Parathyroid adenoma (tissue), 2 donors: ENCODE measurements at regions not wholly inside any gene's neighbourhood (a gene's known extent, or its start where the extent isn't known, plus 50 kb on each side); places are given as distances from the start of the nearest gene placed in this dataset.

Source experiments
- H2AFZ ChIP-seq: fragments of 300-600 bp; sonication (generic); one replicate; pipeline ENCODE4 v1.7.0; 2017; ENCODE audit warnings: antibody characterized with exemption, mild to moderate bottlenecking
- H3K27ac ChIP-seq: fragments of 300-600 bp; sonication (generic); one replicate; pipeline ENCODE4 v1.7.0; 2017
- H3K27me3 ChIP-seq: fragments of 300-600 bp; sonication (generic); one replicate; pipeline ENCODE4 v1.7.0; 2017; ENCODE audit warnings: low read length; ENCODE audit not compliant: control insufficient read depth, insufficient read depth
- H3K36me3 ChIP-seq: fragments of 300-600 bp; sonication (generic); one replicate; pipeline ENCODE4 v1.7.0; 2017; ENCODE audit warnings: low read length; ENCODE audit not compliant: control insufficient read depth, insufficient read depth
- H3K4me1 ChIP-seq: fragments of 300-600 bp; sonication (generic); one replicate; pipeline ENCODE4 v1.7.0; 2017; ENCODE audit warnings: control low read depth
- H3K4me2 ChIP-seq: fragments of 300-600 bp; sonication (generic); one replicate; pipeline ENCODE4 v1.7.0; 2017; ENCODE audit warnings: low read length
- H3K4me3 ChIP-seq: fragments of 300-600 bp; sonication (generic); one replicate; pipeline ENCODE4 v1.7.0; 2017; ENCODE audit warnings: low read depth, low read length
- H3K79me2 ChIP-seq: fragments of 300-600 bp; sonication (generic); one replicate; pipeline ENCODE4 v1.7.0; 2017; ENCODE audit warnings: control low read depth
- H3K9ac ChIP-seq: fragments of 300-600 bp; sonication (generic); one replicate; pipeline ENCODE4 v1.7.0; 2017; ENCODE audit warnings: mild to moderate bottlenecking
- H3K9me3 ChIP-seq: fragments of 300-600 bp; sonication (generic); one replicate; pipeline ENCODE4 v1.7.0; 2017; ENCODE audit warnings: low read length; ENCODE audit not compliant: control insufficient read depth
- TF ChIP-seq, protein P1 (sequence below): fragments of 300-600 bp; sonication (generic); IDR thresholded peaks from one replicate; pipeline ENCODE4 v1.7.0; 2017; ENCODE audit warnings: antibody characterized with exemption, mild to moderate bottlenecking
- donor health status: primary hyperparathyroidism.

DNA sequence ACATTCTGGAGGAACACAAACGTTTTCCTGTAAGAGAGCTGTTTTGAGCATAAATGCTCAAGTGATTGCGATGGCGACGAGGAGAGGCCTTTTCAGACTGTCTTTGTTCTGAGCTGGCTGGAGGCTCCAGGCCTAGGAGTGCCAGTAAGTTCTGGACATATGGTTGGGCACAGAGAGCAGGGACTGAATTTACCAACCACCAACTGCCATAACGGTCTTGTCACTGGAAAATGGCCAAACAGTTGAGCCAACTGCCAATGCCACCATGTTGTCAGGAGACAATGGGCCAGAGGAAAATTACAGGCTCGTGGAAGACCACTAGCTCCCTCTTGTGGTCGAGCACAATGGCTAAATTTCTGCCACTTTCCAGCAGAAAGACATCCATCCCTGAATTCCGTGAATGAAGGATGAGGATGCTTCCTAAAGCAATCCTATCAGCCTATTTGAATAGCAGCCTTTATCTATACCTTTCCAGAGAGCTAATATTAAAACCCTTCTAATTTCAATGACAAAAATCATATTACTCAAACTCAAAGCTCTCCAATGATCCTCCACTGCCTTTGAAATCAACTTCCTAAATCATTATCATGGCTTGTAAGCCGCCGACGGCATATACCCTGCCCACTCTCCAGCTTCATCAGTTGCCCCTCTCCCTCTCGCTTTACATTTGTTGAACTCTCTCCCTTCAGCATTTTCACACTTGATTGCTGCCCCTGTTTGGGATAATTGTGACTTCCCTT is 66.9 kb upstream of the GLIS3 start:
- Histone ChIP-seq H3K9ac (no peak overlapping the region), H3K4me2 (no peak overlapping the region), H3K27ac (no peak overlapping the region), H3K4me1 (no peaks in the 10 kb centered on the region), H3K9me3 (no peaks in the 10 kb centered on the region), H2AFZ (no peak overlapping the region), H3K79me2 (no peaks in the 10 kb centered on the region), H3K4me3 (no peak overlapping the region), H3K36me3 (no peaks in the 10 kb centered on the region), H3K27me3 (no peaks in the 10 kb centered on the region)
- TF ChIP-seq, protein P1, sequence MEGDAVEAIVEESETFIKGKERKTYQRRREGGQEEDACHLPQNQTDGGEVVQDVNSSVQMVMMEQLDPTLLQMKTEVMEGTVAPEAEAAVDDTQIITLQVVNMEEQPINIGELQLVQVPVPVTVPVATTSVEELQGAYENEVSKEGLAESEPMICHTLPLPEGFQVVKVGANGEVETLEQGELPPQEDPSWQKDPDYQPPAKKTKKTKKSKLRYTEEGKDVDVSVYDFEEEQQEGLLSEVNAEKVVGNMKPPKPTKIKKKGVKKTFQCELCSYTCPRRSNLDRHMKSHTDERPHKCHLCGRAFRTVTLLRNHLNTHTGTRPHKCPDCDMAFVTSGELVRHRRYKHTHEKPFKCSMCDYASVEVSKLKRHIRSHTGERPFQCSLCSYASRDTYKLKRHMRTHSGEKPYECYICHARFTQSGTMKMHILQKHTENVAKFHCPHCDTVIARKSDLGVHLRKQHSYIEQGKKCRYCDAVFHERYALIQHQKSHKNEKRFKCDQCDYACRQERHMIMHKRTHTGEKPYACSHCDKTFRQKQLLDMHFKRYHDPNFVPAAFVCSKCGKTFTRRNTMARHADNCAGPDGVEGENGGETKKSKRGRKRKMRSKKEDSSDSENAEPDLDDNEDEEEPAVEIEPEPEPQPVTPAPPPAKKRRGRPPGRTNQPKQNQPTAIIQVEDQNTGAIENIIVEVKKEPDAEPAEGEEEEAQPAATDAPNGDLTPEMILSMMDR = peak; percentile 24

DNA sequence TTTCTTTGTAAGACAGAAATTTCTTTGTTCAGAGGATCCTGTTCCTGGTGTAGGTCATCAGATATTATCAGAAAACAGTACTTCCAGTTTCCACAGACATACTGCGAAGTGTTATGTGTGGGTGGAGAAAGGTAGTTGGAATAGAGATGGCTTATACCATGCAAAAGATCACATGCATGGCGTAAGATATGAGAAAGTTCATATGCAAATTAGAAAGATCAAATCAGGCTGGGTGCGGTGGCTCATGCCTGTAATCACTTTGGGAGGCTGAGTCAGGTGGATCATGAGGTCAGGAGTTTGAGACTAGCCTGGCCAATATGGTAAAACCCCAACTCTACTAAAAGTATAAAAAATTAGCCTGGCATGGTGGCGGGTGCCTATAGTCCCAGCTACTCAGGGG is 65.2 kb upstream of the GLIS3 start:
- H3K27me3 ChIP-seq = no peaks in the 10 kb centered on the region
- TF ChIP-seq, protein P1 = no peak
- H3K79me2 ChIP-seq = no peaks in the 10 kb centered on the region
- no peak overlapping the region for H3K4me2 ChIP-seq
- H3K9ac ChIP-seq = no peak overlapping the region
- H3K9me3 ChIP-seq = no peaks in the 10 kb centered on the region
- no peak overlapping the region for H3K4me3 ChIP-seq
- no peak overlapping the region for H2AFZ ChIP-seq
- no peak overlapping the region for H3K27ac ChIP-seq
- no peaks in the 10 kb centered on the region for H3K36me3 ChIP-seq
- no peaks in the 10 kb centered on the region for H3K4me1 ChIP-seq

DNA sequence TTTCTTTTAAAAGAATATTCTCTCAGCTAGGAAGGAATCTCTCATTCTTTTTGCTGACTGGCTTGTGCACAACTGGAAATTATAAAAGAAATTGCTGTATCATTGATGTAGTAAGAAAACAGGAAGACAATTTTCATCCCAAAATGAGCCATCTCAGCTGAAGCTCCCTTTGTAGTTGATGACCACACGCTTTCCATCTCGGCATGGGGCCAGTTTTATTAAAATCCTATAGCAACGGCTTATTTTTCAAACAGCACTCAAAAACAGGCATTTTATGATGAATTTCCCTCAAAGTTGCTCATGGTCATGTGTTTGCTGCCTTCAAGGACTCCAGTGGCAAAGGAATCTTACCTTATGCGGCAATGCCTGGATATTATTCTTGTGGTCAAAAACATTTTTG is 62.4 kb upstream of the GLIS3 start:
- TF ChIP-seq, protein P1 = no peak
- Histone ChIP-seq H3K27ac (no peak overlapping the region), H3K4me1 (no peaks in the 10 kb centered on the region), H3K36me3 (no peaks in the 10 kb centered on the region), H3K4me3 (no peak overlapping the region), H3K4me2 (no peak overlapping the region), H3K79me2 (no peaks in the 10 kb centered on the region), H3K27me3 (no peaks in the 10 kb centered on the region), H2AFZ (no peak overlapping the region), H3K9ac (no peak overlapping the region), H3K9me3 (no peaks in the 10 kb centered on the region)

DNA sequence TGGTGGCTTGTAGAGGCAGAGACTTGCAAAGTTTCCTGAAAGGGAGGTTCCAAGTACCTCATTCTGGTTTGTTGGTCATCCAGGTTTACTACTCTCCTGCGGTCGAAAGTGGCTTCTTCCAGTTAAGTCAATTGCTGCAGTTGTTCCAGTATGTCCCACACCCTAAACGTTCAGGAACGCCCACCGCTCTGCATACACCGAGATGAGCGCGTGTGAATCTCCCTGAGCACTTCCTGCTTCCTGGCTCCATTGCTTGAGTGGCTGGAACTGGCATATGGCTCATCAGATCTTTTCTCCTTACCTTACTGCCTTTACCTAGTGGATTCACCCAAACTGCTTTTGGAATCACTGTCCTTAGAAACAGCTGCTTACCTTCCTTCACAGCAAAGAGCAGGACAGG is 59.1 kb upstream of the GLIS3 start:
- no peaks in the 10 kb centered on the region for H3K4me1 ChIP-seq
- H3K36me3 ChIP-seq = no peaks in the 10 kb centered on the region
- no peak overlapping the region for H3K4me3 ChIP-seq
- H3K27ac ChIP-seq = no peak overlapping the region
- no peak overlapping the region for H3K4me2 ChIP-seq
- H3K9me3 ChIP-seq = no peaks in the 10 kb centered on the region
- H2AFZ ChIP-seq = no peak overlapping the region
- TF ChIP-seq, protein P1 = no peak
- H3K27me3 ChIP-seq = no peaks in the 10 kb centered on the region
- H3K79me2 ChIP-seq = no peaks in the 10 kb centered on the region
- no peak overlapping the region for H3K9ac ChIP-seq

DNA sequence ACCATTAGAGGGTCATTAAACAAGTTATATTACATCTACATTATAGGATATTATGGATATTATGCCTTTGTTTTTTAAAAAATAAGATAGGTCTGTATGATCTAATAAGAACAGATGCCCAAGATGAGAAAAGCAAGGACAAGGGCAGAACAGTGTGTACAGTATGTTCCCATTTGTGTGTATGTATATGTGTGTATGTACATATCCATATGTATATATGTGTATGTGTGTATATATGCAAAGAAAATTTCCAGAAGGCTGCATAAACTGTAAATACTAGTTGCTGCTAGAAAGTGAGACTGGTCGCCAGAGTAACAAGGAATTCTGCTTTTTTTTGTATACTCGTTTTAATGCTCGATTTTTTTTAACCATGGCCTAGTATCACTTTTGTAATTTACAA is 58.1 kb upstream of the GLIS3 start:
- Histone ChIP-seq H3K4me1 (no peaks in the 10 kb centered on the region), H3K27me3 (no peaks in the 10 kb centered on the region), H2AFZ (no peak overlapping the region), H3K9me3 (no peaks in the 10 kb centered on the region), H3K9ac (no peak overlapping the region), H3K4me2 (no peak overlapping the region), H3K4me3 (no peak overlapping the region), H3K27ac (no peak overlapping the region), H3K79me2 (no peaks in the 10 kb centered on the region), H3K36me3 (no peaks in the 10 kb centered on the region)
- TF ChIP-seq, protein P1 = no peak
